HG02973 (cell line): ENCODE measurements at regions not wholly inside any gene's neighbourhood (a gene's known extent, or its start where the extent isn't known, plus 50 kb on each side); places are given as distances from the start of the nearest gene placed in this dataset.
A peak's percentile ranks its signal among the peaks of the same experiment; 100 is the strongest.

Source experiments
- ATAC-seq: cut with Tn5 transposase; IDR thresholded peaks from one replicate; pipeline ENCODE4 v1.9.1; 2021; ENCODE audit warnings: moderate library complexity; ENCODE audit not compliant: unreplicated experiment

- ATAC-seq = no peak
These were observed 89.3 kb downstream of the MACIR start for GRCh38 chr5:103347716-103348423.

GRCh38 chr5:103346162-103346748 lies 87.7 kb downstream of the MACIR start:
- no peak for ATAC-seq

GRCh38 chr5:103345461-103345860 lies 86.9 kb downstream of the MACIR start:
- no peak for ATAC-seq

- ATAC-seq = peak; percentile 99
These were observed 82.3 kb downstream of the MACIR start for GRCh38 chr5:103340717-103341388.

GRCh38 chr5:103340132-103340531 lies 81.6 kb downstream of the MACIR start:
- no peak for ATAC-seq

GRCh38 chr5:103336941-103337340 lies 78.4 kb downstream of the MACIR start:
- ATAC-seq = no peak

GRCh38 chr5:103333376-103333775 lies 74.8 kb downstream of the MACIR start:
- ATAC-seq = no peak

- ATAC-seq = no peak
These were observed 72.3 kb downstream of the MACIR start for GRCh38 chr5:103330875-103331274.
